ENCODE measurements at regions not wholly inside any gene's neighbourhood (a gene's known extent, or its start where the extent isn't known, plus 50 kb on each side); places are given as distances from the start of the nearest gene placed in this dataset.
"Not testable (repeated sequence)": the region's sequence is repeated elsewhere in the genome, so short reads cannot be mapped to it uniquely, and the experiment has no call there.

GRCh38 chr2:34789169-34789568 lies 1190.1 kb upstream of the FAM98A start:
- DNase-seq (no peak), ATAC-seq (no peak)
- WGBS (ENCODE audit: insufficient coverage, low coverage, low lambda C conversion rate, missing lambda C conversion rate): 38% methylated on average over 4 of the region's 4 CpGs
- intact Hi-C loops (cut with DNase I): no loop called here
- no peak for TF ChIP-seq CTCF (IDR thresholded peaks at IDR 0.05)
- no peak for TF ChIP-seq POLR2A (IDR thresholded peaks at IDR 0.05)
- H3K27ac ChIP-seq: no peak overlapping the region
- H3K4me3 ChIP-seq: no peak overlapping the region
- no peaks in the 10 kb centered on the region for H3K9me3 ChIP-seq
- no peaks in the 10 kb centered on the region for H3K27me3 ChIP-seq
- H3K36me3 ChIP-seq: no peaks in the 10 kb centered on the region
- no peaks in the 10 kb centered on the region for H3K4me1 ChIP-seq

GRCh38 chr2:34787341-34787740 lies 1188.2 kb upstream of the FAM98A start:
- Histone ChIP-seq H3K36me3 (no peaks in the 10 kb centered on the region), H3K9me3 (no peaks in the 10 kb centered on the region), H3K4me1 (no peaks in the 10 kb centered on the region), H3K4me3 (no peak overlapping the region), H3K27ac (no peak overlapping the region), H3K27me3 (no peaks in the 10 kb centered on the region)
- no peak for TF ChIP-seq CTCF (IDR thresholded peaks at IDR 0.05)
- TF ChIP-seq POLR2A (IDR thresholded peaks at IDR 0.05): no peak
- intact Hi-C loops (cut with DNase I): no loop called here
- no peak for DNase-seq
- no peak for ATAC-seq

- 40% methylated on average over 3 of the region's 3 CpGs for WGBS (ENCODE audit: insufficient coverage, low coverage, low lambda C conversion rate, missing lambda C conversion rate)
- no peak for TF ChIP-seq POLR2A (IDR thresholded peaks at IDR 0.05)
- no peak for DNase-seq
- no peak for ATAC-seq
- Histone ChIP-seq H3K36me3 (no peaks in the 10 kb centered on the region), H3K27me3 (no peaks in the 10 kb centered on the region), H3K9me3 (no peaks in the 10 kb centered on the region), H3K4me1 (no peaks in the 10 kb centered on the region), H3K4me3 (no peak overlapping the region), H3K27ac (no peak overlapping the region)
- intact Hi-C loops (cut with DNase I): no loop called here
Observed at GRCh38 chr2:34785206-34785785, 1186.2 kb upstream of the FAM98A start.

GRCh38 chr2:34784701-34785100 lies 1185.6 kb upstream of the FAM98A start:
- H3K27ac ChIP-seq: no peak overlapping the region
- H3K36me3 ChIP-seq: no peaks in the 10 kb centered on the region
- intact Hi-C loops (cut with DNase I): no loop called here
- ATAC-seq: no peak
- WGBS (ENCODE audit: insufficient coverage, low coverage, low lambda C conversion rate, missing lambda C conversion rate): 57% methylated on average over 1 of the region's 1 CpG
- no peaks in the 10 kb centered on the region for H3K4me1 ChIP-seq
- no peaks in the 10 kb centered on the region for H3K27me3 ChIP-seq
- DNase-seq: no peak
- TF ChIP-seq CTCF (IDR thresholded peaks at IDR 0.05): no peak
- TF ChIP-seq POLR2A (IDR thresholded peaks at IDR 0.05): no peak
- H3K4me3 ChIP-seq: no peak overlapping the region
- H3K9me3 ChIP-seq: no peaks in the 10 kb centered on the region

GRCh38 chr2:34750742-34751141 lies 1151.6 kb upstream of the FAM98A start:
- H3K4me1 ChIP-seq; intact Hi-C loops (cut with DNase I); DNase-seq; H3K9me3 ChIP-seq; H3K36me3 ChIP-seq; H3K27ac ChIP-seq; H3K27me3 ChIP-seq; ATAC-seq; H3K4me3 ChIP-seq: not testable (repeated sequence)
- 74% methylated on average over 7 of the region's 7 CpGs for WGBS (ENCODE audit: insufficient coverage, low coverage, low lambda C conversion rate, missing lambda C conversion rate)

GRCh38 chr2:34747643-34748042 lies 1148.5 kb upstream of the FAM98A start:
- Histone ChIP-seq H3K4me3 (no peak overlapping the region), H3K9me3 (no peaks in the 10 kb centered on the region), H3K27me3 (no peaks in the 10 kb centered on the region), H3K27ac (no peak overlapping the region), H3K36me3 (no peaks in the 10 kb centered on the region), H3K4me1 (no peaks in the 10 kb centered on the region)
- no peak for ATAC-seq
- no peak for DNase-seq
- TF ChIP-seq CTCF (IDR thresholded peaks at IDR 0.05) (no peak), POLR2A (IDR thresholded peaks at IDR 0.05) (no peak)
- 17% methylated on average over 3 of the region's 3 CpGs for WGBS (ENCODE audit: insufficient coverage, low coverage, low lambda C conversion rate, missing lambda C conversion rate)
- intact Hi-C loops (cut with DNase I): no loop called here

Data from right lobe of liver (tissue), 6 donors.